HEK293 (cell line): ENCODE measurements at regions not wholly inside any gene's neighbourhood (a gene's known extent, or its start where the extent isn't known, plus 50 kb on each side); places are given as distances from the start of the nearest gene placed in this dataset.

Experiments
- CTCF ChIA-PET: fragments of 350-600 bp; formaldehyde crosslinking; extraction: SDS; loops from one replicate; lab custom pipeline; 2021; ENCODE audit warnings: antibody characterized with exemption; lab: Yijun Ruan, JAX
- POLR2A ChIA-PET: fragments of 300-600 bp; formaldehyde crosslinking; extraction: SDS; loops from one replicate; lab custom pipeline; 2020; ENCODE audit warnings: antibody characterized with exemption, inconsistent platforms; lab: Yijun Ruan, JAX
- H3K27ac ChIP-seq: fragments of 200-500 bp; sonication (Bioruptor generic); 2 replicates; pipeline ENCODE4 v1.5.1; 2014; ENCODE audit warnings: low read depth, low read length, control low read depth, inconsistent platforms; ENCODE audit errors: extremely low read depth
- H3K36me3 ChIP-seq, 2 experiments: fragments of 200-500 bp in 1 of 2; sonication (Bioruptor generic) in 1 of 2; 1 replicate in 1 of 2; 2 replicates in 1 of 2; pipeline ENCODE4 v1.5.1; 2014 to 2017; ENCODE audit warnings: inconsistent platforms in 2 of 2, low read length in 2 of 2; ENCODE audit not compliant: control insufficient read depth in 2 of 2, insufficient read depth in 1 of 2
- H3K4me1 ChIP-seq: fragments of 200-500 bp; sonication (Bioruptor generic); 2 replicates; pipeline ENCODE4 v1.5.1; 2014; ENCODE audit warnings: mild to moderate bottlenecking, low read length, inconsistent platforms; ENCODE audit not compliant: control insufficient read depth, insufficient read depth
- H3K4me3 ChIP-seq: 2 replicates; pipeline ENCODE4 v1.5.1; 2011; ENCODE audit warnings: low read depth, mild to moderate bottlenecking, control low read depth, low read length, moderate library complexity
- H3K9me3 ChIP-seq: fragments of 200-500 bp; sonication (Bioruptor generic); 2 replicates; pipeline ENCODE4 v1.5.1; 2014; ENCODE audit warnings: low read depth, low read length, inconsistent platforms; ENCODE audit not compliant: control insufficient read depth, insufficient read depth
- FEZF1 ChIP-seq: fragments of 450-650 bp; formaldehyde crosslinking; IDR thresholded peaks from 2 replicates; pipeline ENCODE4 v1.5.1; 2016; ENCODE audit warnings: missing biosample characterization, missing genetic modification characterization
- GLI4 ChIP-seq: fragments of 450-650 bp; formaldehyde crosslinking; IDR thresholded peaks from 2 replicates; pipeline ENCODE4 v1.5.1; 2016; ENCODE audit warnings: missing biosample characterization, missing genetic modification characterization
- HIC1 ChIP-seq: fragments of 450-650 bp; formaldehyde crosslinking; IDR thresholded peaks from 2 replicates; pipeline ENCODE4 v1.5.1; 2016; ENCODE audit warnings: missing biosample characterization, missing genetic modification characterization
- HOXC10 ChIP-seq: sonication (generic); formaldehyde crosslinking; IDR thresholded peaks from 2 replicates; pipeline ENCODE4 v1.8.1; 2023; ENCODE audit warnings: mild to moderate bottlenecking, missing genetic modification reagents
- PRDM6 ChIP-seq: fragments of 450-650 bp; formaldehyde crosslinking; IDR thresholded peaks from 2 replicates; pipeline ENCODE4 v1.5.1; 2017; ENCODE audit warnings: missing biosample characterization, missing genetic modification characterization
- SP3 ChIP-seq: fragments of 450-650 bp; formaldehyde crosslinking; IDR thresholded peaks from 2 replicates; pipeline ENCODE4 v1.5.1; 2016; ENCODE audit warnings: missing biosample characterization, missing genetic modification characterization
- WT1 ChIP-seq: fragments of 450-650 bp; formaldehyde crosslinking; IDR thresholded peaks from 2 replicates; pipeline ENCODE4 v1.5.1; 2016; ENCODE audit warnings: missing biosample characterization, missing genetic modification characterization
- ZFHX2 ChIP-seq: fragments of 450-650 bp; formaldehyde crosslinking; conservative IDR thresholded peaks from 2 replicates; pipeline ENCODE4 v1.5.1; 2016; ENCODE audit warnings: missing biosample characterization, missing genetic modification characterization
- ZFP3 ChIP-seq: fragments of 450-650 bp; formaldehyde crosslinking; IDR thresholded peaks from 2 replicates; pipeline ENCODE4 v1.5.1; 2016; ENCODE audit warnings: low read depth, missing biosample characterization, missing genetic modification characterization
- ZNF132 ChIP-seq: fragments of 450-650 bp; formaldehyde crosslinking; IDR thresholded peaks from 2 replicates; pipeline ENCODE4 v1.5.1; 2017; ENCODE audit warnings: missing biosample characterization, missing genetic modification characterization, borderline replicate concordance
- ZNF148 ChIP-seq: fragments of 450-650 bp; formaldehyde crosslinking; IDR thresholded peaks from 2 replicates; pipeline ENCODE4 v1.5.0; 2017; ENCODE audit warnings: missing biosample characterization, missing genetic modification characterization, borderline replicate concordance
- ZNF16 ChIP-seq: fragments of 450-650 bp; formaldehyde crosslinking; IDR thresholded peaks from 2 replicates; pipeline ENCODE4 v1.5.1; 2016; ENCODE audit warnings: low read depth, missing biosample characterization, missing genetic modification characterization
- ZNF169 ChIP-seq: fragments of 450-650 bp; formaldehyde crosslinking; IDR thresholded peaks from 2 replicates; pipeline ENCODE4 v1.5.1; 2016; ENCODE audit warnings: missing biosample characterization, missing genetic modification characterization
- ZNF174 ChIP-seq: fragments of 450-650 bp; formaldehyde crosslinking; IDR thresholded peaks from 2 replicates; pipeline ENCODE4 v1.5.0; 2017; ENCODE audit warnings: missing biosample characterization, mild to moderate bottlenecking, missing genetic modification characterization
- ZNF2 ChIP-seq: fragments of 450-650 bp; formaldehyde crosslinking; IDR thresholded peaks from 2 replicates; pipeline ENCODE4 v1.5.1; 2016; ENCODE audit warnings: missing biosample characterization, missing genetic modification characterization
- ZNF302 ChIP-seq: fragments of 450-650 bp; formaldehyde crosslinking; IDR thresholded peaks from 2 replicates; pipeline ENCODE4 v1.5.1; 2016; ENCODE audit warnings: missing biosample characterization, missing genetic modification characterization, low read depth
- ZNF324 ChIP-seq: fragments of 450-650 bp; formaldehyde crosslinking; IDR thresholded peaks from 2 replicates; pipeline ENCODE4 v1.5.1; 2016; ENCODE audit warnings: missing biosample characterization, missing genetic modification characterization
- ZNF354C ChIP-seq: fragments of 450-650 bp; formaldehyde crosslinking; IDR thresholded peaks from 2 replicates; pipeline ENCODE4 v1.5.1; 2016; ENCODE audit warnings: missing biosample characterization, missing genetic modification characterization, low read depth, borderline replicate concordance
- ZNF362 ChIP-seq: fragments of 450-650 bp; formaldehyde crosslinking; IDR thresholded peaks from 2 replicates; pipeline ENCODE4 v1.5.1; 2016; ENCODE audit warnings: missing biosample characterization, missing genetic modification characterization
- ZNF404 ChIP-seq: fragments of 450-650 bp; formaldehyde crosslinking; IDR thresholded peaks from 2 replicates; pipeline ENCODE4 v1.5.1; 2017; ENCODE audit warnings: missing biosample characterization, missing genetic modification characterization
- ZNF449 ChIP-seq: fragments of 450-650 bp; formaldehyde crosslinking; IDR thresholded peaks from 2 replicates; pipeline ENCODE4 v1.5.1; 2017; ENCODE audit warnings: missing biosample characterization, mild to moderate bottlenecking, missing genetic modification characterization, moderate library complexity
- ZNF473 ChIP-seq: fragments of 450-650 bp; formaldehyde crosslinking; IDR thresholded peaks from 2 replicates; pipeline ENCODE4 v1.5.1; 2017; ENCODE audit warnings: missing biosample characterization, missing genetic modification characterization
- ZNF544 ChIP-seq: fragments of 450-650 bp; formaldehyde crosslinking; IDR thresholded peaks from 2 replicates; pipeline ENCODE4 v1.5.0; 2017; ENCODE audit warnings: missing biosample characterization, missing genetic modification characterization
- ZNF558 ChIP-seq: fragments of 450-650 bp; formaldehyde crosslinking; IDR thresholded peaks from 2 replicates; pipeline ENCODE4 v1.5.1; 2016; ENCODE audit warnings: missing biosample characterization, missing genetic modification characterization
- ZNF585B ChIP-seq: fragments of 450-650 bp; formaldehyde crosslinking; IDR thresholded peaks from 2 replicates; pipeline ENCODE4 v1.5.1; 2016; ENCODE audit warnings: missing biosample characterization, missing genetic modification characterization
- ZNF621 ChIP-seq: fragments of 450-650 bp; formaldehyde crosslinking; IDR thresholded peaks from 2 replicates; pipeline ENCODE4 v1.5.1; 2017; ENCODE audit warnings: missing biosample characterization, missing genetic modification characterization
- ZNF664 ChIP-seq: fragments of 450-650 bp; formaldehyde crosslinking; IDR thresholded peaks from 2 replicates; pipeline ENCODE4 v1.5.1; 2016; ENCODE audit warnings: missing biosample characterization, missing genetic modification characterization
- ZNF692 ChIP-seq: fragments of 450-650 bp; formaldehyde crosslinking; IDR thresholded peaks from 2 replicates; pipeline ENCODE4 v1.5.1; 2016; ENCODE audit warnings: missing biosample characterization, missing genetic modification characterization

GRCh38 chr4:93957186-93957585, 128.6 kb downstream of the ATOH1 start:
- H3K9me3 ChIP-seq, result no peaks in the 10 kb centered on the region
- H3K27ac ChIP-seq, result no peak overlapping the region
- CTCF ChIA-PET, result no interaction called here
- H3K4me3 ChIP-seq, result no peak overlapping the region
- H3K4me1 ChIP-seq, result no peaks in the 10 kb centered on the region
- TF ChIP-seq PRDM6 (tag by site-specific recombination) (no peak), ZNF2 (tag by site-specific recombination) (no peak), ZNF664 (no peak), ZNF324 (tag by site-specific recombination) (no peak), ZNF449 (tag by site-specific recombination) (no peak), HIC1 (no peak), ZNF558 (tag by site-specific recombination) (no peak), GLI4 (tag by site-specific recombination) (no peak), ZNF174 (tag by site-specific recombination) (no peak), ZNF621 (no peak), HOXC10 (CRISPR knock-in tag) (no peak), ZNF302 (no peak)
- no peaks in the 10 kb centered on the region for H3K36me3 ChIP-seq
- POLR2A ChIA-PET, result no interaction called here

GRCh38 chr4:93960450-93960849, 131.9 kb downstream of the ATOH1 start:
- no peaks in the 10 kb centered on the region for H3K9me3 ChIP-seq
- POLR2A ChIA-PET, result no interaction called here
- no peaks in the 10 kb centered on the region for H3K4me1 ChIP-seq
- CTCF ChIA-PET, result no interaction called here
- H3K4me3 ChIP-seq, result no peak overlapping the region
- H3K27ac ChIP-seq, result no peak overlapping the region
- no peaks in the 10 kb centered on the region for H3K36me3 ChIP-seq
- no peak for TF ChIP-seq ZNF354C (tag by site-specific recombination)
- no peak for TF ChIP-seq SP3 (tag by site-specific recombination)
- no peak for TF ChIP-seq ZFHX2 (tag by site-specific recombination)
- TF ChIP-seq ZNF585B (tag by site-specific recombination), result no peak
- TF ChIP-seq WT1 (tag by site-specific recombination), result no peak
- no peak for TF ChIP-seq ZNF404 (tag by site-specific recombination)
- no peak for TF ChIP-seq FEZF1
- no peak for TF ChIP-seq ZNF544 (tag by site-specific recombination)
- TF ChIP-seq ZFP3 (tag by site-specific recombination), result no peak
- no peak for TF ChIP-seq ZNF132
- no peak for TF ChIP-seq ZNF16
- no peak for TF ChIP-seq ZNF692 (tag by site-specific recombination)
- no peak for TF ChIP-seq ZNF169
- TF ChIP-seq ZNF148 (tag by site-specific recombination), result no peak
- TF ChIP-seq ZNF473, result no peak
- no peak for TF ChIP-seq ZNF362 (tag by site-specific recombination)
